Naive B cell (primary cell): ENCODE measurements at regions not wholly inside any gene's neighbourhood (a gene's known extent, or its start where the extent isn't known, plus 50 kb on each side); places are given as distances from the start of the nearest gene placed in this dataset.

Experiments
- ATAC-seq, 2 donors: fragments of 150-1000 bp; cut with Tn5 transposase; 2 replicates each; pipeline ENCODE4 v1.10.0; 2021; ENCODE audit warnings: low read depth in 2 of 2, mild to moderate bottlenecking in 2 of 2, moderate library complexity in 2 of 2
- DNase-seq: peaks from one replicate; pipeline ENCODE4 v3.0.0; 2022
- H3K27ac Mint-ChIP-seq, 6 donors: one replicate each; pipeline ENCODE4 v1.8.0; 2020 to 2022; ENCODE audit warnings: mild to moderate bottlenecking in 6 of 6, mixed read lengths in 6 of 6, moderate library complexity in 5 of 6, inconsistent platforms in 2 of 6
- H3K27me3 Mint-ChIP-seq, 3 donors: one replicate each; pipeline ENCODE4 v1.8.0; 2021 to 2022; ENCODE audit warnings: mixed read lengths in 3 of 3, mild to moderate bottlenecking in 1 of 3
- H3K36me3 Mint-ChIP-seq, 2 donors: one replicate each; pipeline ENCODE4 v1.8.0; 2020 to 2022; ENCODE audit warnings: mixed read lengths in 2 of 2, inconsistent platforms in 1 of 2, mild to moderate bottlenecking in 1 of 2
- H3K4me1 Mint-ChIP-seq, 3 donors: one replicate each; pipeline ENCODE4 v1.8.0; 2020 to 2022; ENCODE audit warnings: mixed read lengths in 3 of 3, inconsistent platforms in 1 of 3, mild to moderate bottlenecking in 1 of 3, moderate library complexity in 1 of 3
- H3K4me3 Mint-ChIP-seq, 8 donors: one replicate each; pipeline ENCODE4 v1.8.0; 2020 to 2022; ENCODE audit warnings: mild to moderate bottlenecking in 8 of 8, mixed read lengths in 8 of 8, moderate library complexity in 8 of 8, inconsistent platforms in 2 of 8
- H3K9me3 Mint-ChIP-seq, 7 donors: one replicate each; pipeline ENCODE4 v1.8.0; 2020 to 2022; ENCODE audit warnings: mixed read lengths in 7 of 7, mild to moderate bottlenecking in 5 of 7, inconsistent platforms in 2 of 7, moderate library complexity in 1 of 7

DNA sequence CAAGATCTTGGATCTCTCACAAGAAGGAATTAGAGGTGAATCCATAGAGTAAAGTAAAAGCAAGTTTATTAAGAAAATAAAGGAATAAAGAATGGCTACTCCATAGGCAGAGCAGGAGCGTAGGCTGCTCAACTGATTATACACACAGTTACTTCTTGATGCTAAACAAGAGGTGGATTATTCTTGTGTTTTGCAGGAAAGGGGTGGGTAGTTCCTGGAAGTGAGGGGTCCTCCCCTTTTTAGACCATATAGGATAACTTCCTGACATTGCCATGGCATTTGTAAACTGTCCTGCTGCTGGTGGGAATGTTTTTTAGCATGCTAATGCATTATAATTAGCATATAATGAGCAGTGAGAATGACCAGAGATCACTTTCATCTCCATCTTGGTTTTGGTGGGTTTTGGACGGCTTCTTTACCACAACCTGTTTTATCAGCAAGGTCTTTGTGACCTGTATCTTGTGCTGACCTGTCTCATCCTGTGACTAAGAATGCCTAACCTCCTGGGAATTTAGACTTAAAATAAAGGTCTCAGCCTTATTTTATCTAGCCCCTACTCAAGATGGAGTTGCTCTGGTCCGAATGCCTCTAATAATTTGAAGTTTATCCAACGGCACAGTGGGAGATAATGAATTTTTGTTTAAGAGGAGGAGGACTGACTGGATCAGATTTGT, 165.7 kb upstream of the DMRT1 start:
- H3K27me3 Mint-ChIP-seq: peaks cover 0 to 8% (median 3%) of the 10 kb centered on the region in 3 donors
- H3K4me1 Mint-ChIP-seq: peaks cover 9 to 11% (median 10%) of the 10 kb centered on the region in 3 donors
- no peak for ATAC-seq
- H3K4me3 Mint-ChIP-seq: no peak overlapping the region
- no peak overlapping the region for H3K27ac Mint-ChIP-seq
- DNase-seq: no peak
- H3K36me3 Mint-ChIP-seq: peaks cover 0 to 4% of the 10 kb centered on the region in 2 donors
- H3K9me3 Mint-ChIP-seq: peaks cover 0 to 6% (median under 1%) of the 10 kb centered on the region in 7 donors

DNA sequence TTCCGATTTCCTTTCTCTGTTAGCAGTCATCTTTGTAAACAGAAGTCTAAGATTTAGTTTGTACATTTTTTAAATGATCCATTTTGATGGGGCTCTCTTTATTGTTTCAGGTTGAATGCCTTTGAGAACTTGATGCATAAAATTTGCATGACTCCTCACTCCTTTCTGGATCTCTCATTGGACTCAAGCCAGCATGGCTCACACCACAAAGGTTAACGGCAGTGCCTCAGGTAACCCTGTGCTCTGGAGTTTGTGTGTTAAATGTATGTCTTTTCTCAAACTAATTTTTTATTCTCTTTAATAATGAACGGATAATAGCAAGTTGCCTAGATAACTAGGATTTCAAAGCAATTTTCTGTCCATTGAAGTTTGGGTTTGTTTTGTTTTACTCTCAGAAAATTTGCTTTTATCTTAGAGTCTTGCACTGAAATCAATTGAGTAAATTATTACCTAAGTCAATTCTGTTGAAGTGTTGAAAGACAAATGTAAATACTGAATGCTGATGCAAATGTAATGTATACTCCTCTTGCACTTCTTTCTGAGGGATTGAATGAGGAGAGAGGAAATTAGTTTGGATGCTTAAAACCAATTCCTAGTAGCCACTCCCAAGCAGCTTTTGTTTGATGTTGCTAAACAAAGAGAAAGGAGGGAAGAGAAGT, 164.6 kb upstream of the DMRT1 start:
- Mint-ChIP-seq H3K36me3 (no peaks in the 10 kb centered on the region), H3K27ac (peak overlapping the region in 1 of 6 donors; percentile 49), H3K9me3 (peaks cover 0 to 1% (median 0%) of the 10 kb centered on the region in 7 donors), H3K4me3 (peak overlapping the region in 6 of 8 donors; percentile 9 to 79 (median 74)), H3K4me1 (peaks cover 9 to 11% (median 10%) of the 10 kb centered on the region in 3 donors), H3K27me3 (peaks cover 0 to 8% (median 0%) of the 10 kb centered on the region in 3 donors)
- ATAC-seq (no peak), DNase-seq (no peak)

DNA sequence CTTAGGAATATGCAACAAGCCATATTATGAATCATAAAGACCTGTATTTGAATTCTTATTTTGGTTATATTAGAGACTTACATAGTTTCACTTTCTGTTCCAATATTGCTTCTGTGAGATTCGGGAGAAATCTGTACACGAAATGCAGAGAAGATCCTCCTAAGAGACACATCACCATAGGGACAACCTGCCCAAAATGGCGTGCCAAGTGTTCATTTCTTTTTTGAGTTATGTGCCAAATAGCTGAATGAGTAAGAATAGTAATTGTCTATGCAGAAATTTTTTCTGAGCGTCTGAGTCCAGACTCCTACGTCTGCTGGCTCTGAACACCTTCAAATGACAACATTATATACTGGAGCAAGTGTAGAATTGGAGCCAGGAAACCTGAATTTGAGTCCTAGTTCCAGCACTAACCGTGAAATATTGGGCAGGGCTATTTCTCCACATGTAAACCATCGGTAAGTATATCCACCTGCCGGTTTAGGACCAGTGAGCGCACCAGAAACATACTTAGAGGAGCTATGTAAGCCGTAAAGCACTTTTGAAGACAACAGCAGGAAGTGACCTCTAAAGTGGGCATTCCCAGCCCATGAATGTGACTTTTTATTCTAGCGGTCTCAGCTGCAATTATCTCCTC, 163.9 kb upstream of the DMRT1 start:
- peaks cover 9 to 11% (median 10%) of the 10 kb centered on the region in 3 donors for H3K4me1 Mint-ChIP-seq
- peak overlapping the region in 3 of 6 donors; percentile 4 to 59 (median 49) for H3K27ac Mint-ChIP-seq
- DNase-seq (no peak), ATAC-seq (no peak)
- H3K9me3 Mint-ChIP-seq: peaks cover 0 to 1% (median 0%) of the 10 kb centered on the region in 7 donors
- H3K36me3 Mint-ChIP-seq: no peaks in the 10 kb centered on the region
- H3K27me3 Mint-ChIP-seq: peaks cover 0 to 8% (median 0%) of the 10 kb centered on the region in 3 donors
- peak overlapping the region; percentile 65 to 86 (median 76) for H3K4me3 Mint-ChIP-seq

DNA sequence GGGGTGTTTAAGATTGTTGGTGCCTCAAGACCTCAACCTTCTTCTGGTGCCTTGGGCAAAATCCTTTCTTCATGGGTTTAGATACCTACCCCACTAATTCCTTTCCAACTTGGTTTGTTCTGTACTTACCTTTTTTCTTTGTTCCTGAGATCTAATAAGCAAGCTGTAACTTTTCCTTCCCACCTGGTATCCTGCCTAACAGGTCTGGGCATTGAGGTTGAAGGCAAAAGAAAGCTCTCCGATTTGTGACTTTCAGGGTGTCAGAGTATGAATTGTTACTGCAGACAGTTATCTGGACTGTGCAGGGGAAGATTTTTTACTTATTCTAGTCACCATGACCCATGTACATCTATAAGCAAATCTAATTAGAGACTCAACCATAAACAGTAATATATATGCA, 162.6 kb upstream of the DMRT1 start:
- Mint-ChIP-seq H3K4me3 (peak overlapping the region in 1 of 8 donors; percentile 6), H3K27me3 (peaks cover 0 to 8% (median 0%) of the 10 kb centered on the region in 3 donors), H3K4me1 (peaks cover 9 to 11% (median 10%) of the 10 kb centered on the region in 3 donors), H3K36me3 (no peaks in the 10 kb centered on the region), H3K9me3 (peaks cover 0 to 1% (median 0%) of the 10 kb centered on the region in 7 donors), H3K27ac (no peak overlapping the region)
- DNase-seq (no peak), ATAC-seq (no peak)

DNA sequence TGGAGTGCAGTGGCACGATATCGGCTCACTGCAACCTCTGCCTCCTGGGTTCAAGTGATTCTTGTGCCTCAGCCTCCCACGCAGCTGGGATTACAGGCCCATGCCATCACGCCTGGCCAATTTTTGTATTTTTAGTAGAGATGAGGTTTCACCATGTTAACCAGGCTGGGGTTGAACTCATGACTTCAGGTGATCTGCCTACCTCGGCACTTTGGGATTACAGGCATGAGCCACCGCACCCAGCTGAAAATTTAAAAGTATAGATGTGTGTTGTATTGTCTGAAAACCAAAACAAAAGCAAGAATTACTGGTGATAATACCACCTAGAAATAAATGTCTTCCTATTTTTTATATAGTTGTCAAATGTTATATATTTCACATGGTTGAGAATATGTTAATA, 162.0 kb upstream of the DMRT1 start:
- H3K4me1 Mint-ChIP-seq: peaks cover 9 to 11% (median 10%) of the 10 kb centered on the region in 3 donors
- ATAC-seq: no peak
- H3K4me3 Mint-ChIP-seq: no peak overlapping the region

DNA sequence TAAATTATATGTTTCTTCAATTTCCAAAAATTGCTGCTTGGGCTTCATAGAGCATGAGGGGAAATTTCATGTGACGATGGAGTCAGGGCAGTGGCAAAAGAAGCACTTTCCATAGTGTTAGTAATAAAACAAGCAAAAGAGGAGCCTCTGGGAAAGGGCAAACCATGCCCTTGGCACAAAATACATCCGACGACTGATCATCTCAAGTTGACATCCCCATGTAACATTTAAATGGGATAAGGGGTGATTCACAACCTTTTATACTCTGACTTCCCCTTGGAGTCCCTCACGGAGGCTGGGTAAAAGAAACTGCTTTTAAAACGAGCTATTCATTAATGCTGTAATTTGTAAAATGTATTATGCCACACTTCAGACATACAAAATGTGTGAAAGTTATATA, 161.4 kb upstream of the DMRT1 start:
- peaks cover 9 to 11% (median 10%) of the 10 kb centered on the region in 3 donors for H3K4me1 Mint-ChIP-seq
- no peak for ATAC-seq

More for the DNA sequence above, 162.0 kb upstream of the DMRT1 start:
- Mint-ChIP-seq H3K27me3 (peaks cover 0 to 8% (median 0%) of the 10 kb centered on the region in 3 donors), H3K36me3 (no peaks in the 10 kb centered on the region), H3K27ac (no peak overlapping the region), H3K9me3 (peaks cover 0 to 1% (median 0%) of the 10 kb centered on the region in 7 donors)
- DNase-seq: no peak

DNA sequence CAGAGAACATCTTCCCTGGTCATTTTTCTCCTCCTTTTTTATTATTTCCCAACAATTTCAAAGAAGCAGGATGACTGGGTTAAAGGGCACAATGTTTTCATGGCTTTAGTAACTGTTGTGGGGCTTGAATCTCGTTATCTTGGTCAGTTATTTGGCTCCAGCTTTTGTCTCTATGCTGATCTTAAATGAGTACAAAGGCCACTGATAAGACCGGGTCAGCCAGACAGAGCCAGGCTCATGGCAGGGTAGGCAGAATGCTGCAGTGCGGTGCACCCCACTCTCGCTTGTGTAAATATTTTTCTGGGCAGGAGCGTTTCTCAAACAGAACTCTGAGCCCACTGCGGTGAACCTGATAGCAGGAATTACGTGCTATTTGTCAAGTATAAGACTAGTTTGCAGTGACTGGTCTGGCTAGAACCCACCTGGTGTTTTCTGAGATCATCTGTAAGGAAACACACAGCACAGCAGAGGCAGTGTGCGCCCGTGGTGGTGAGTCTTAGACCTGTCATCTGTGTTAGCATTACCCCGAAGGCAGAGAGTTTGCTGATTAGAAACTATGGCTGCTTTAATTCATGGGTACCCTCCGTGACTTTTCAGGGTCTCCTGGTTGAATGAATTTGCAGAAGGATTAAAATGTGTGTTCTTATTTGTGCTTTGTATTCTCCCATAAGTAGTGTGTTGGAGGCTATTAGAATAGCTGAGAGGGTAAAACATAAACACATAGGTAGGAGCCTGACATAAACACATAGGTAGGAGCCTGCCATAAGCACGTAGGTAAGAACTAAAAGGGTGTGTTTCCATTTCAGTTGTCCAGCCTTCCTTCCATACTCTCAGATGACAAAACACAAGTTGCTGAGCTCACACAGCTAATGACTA, 158.6 kb upstream of the DMRT1 start:
- DNase-seq (no peak), ATAC-seq (no peak)
- H3K36me3 Mint-ChIP-seq: no peaks in the 10 kb centered on the region
- H3K9me3 Mint-ChIP-seq: peaks cover 0 to 1% (median 0%) of the 10 kb centered on the region in 7 donors
- peaks cover 0 to 9% (median 0%) of the 10 kb centered on the region in 3 donors for H3K27me3 Mint-ChIP-seq
- peaks cover under 1 to 4% (median 2%) of the 10 kb centered on the region in 3 donors for H3K4me1 Mint-ChIP-seq
- H3K27ac Mint-ChIP-seq: peak overlapping the region in 1 of 6 donors; percentile 59
- H3K4me3 Mint-ChIP-seq: no peak overlapping the region

More for the DNA sequence above, 161.4 kb upstream of the DMRT1 start:
- peaks cover 0 to 1% (median 0%) of the 10 kb centered on the region in 7 donors for H3K9me3 Mint-ChIP-seq
- no peak overlapping the region for H3K27ac Mint-ChIP-seq
- H3K27me3 Mint-ChIP-seq: peaks cover 0 to 8% (median 0%) of the 10 kb centered on the region in 3 donors
- no peaks in the 10 kb centered on the region for H3K36me3 Mint-ChIP-seq
- H3K4me3 Mint-ChIP-seq: no peak overlapping the region
- no peak for DNase-seq

DNA sequence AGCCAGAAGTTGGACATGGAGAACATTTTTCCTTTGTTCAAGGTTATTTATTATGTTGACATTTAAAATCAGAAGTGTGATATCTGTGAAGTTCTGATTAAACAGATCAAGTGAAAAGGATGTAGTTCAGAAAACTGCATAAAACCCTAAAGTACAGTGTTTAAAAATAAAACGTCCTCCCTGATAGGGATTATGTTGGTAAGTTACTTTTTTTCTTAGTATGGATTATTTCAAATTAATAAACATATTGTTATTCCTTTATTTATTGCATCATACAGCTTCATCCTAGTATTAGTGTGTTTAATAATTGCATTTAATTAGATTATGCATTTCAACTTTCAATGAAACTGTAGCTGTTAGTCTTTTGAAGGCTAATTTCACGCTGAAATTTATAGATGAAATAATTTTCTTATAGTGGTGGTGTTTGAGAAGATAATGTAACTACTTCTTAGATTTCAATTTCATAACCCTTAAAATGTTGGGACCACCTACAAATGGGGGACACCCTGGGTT, 157.9 kb upstream of the DMRT1 start:
- Mint-ChIP-seq H3K36me3 (no peaks in the 10 kb centered on the region), H3K4me1 (peaks cover 7 to 9% (median 7%) of the 10 kb centered on the region in 3 donors), H3K9me3 (peaks cover 0 to 1% (median 0%) of the 10 kb centered on the region in 7 donors), H3K27me3 (peaks cover 0 to 9% (median 0%) of the 10 kb centered on the region in 3 donors), H3K4me3 (no peak overlapping the region), H3K27ac (no peak overlapping the region)
- ATAC-seq (no peak), DNase-seq (no peak)

DNA sequence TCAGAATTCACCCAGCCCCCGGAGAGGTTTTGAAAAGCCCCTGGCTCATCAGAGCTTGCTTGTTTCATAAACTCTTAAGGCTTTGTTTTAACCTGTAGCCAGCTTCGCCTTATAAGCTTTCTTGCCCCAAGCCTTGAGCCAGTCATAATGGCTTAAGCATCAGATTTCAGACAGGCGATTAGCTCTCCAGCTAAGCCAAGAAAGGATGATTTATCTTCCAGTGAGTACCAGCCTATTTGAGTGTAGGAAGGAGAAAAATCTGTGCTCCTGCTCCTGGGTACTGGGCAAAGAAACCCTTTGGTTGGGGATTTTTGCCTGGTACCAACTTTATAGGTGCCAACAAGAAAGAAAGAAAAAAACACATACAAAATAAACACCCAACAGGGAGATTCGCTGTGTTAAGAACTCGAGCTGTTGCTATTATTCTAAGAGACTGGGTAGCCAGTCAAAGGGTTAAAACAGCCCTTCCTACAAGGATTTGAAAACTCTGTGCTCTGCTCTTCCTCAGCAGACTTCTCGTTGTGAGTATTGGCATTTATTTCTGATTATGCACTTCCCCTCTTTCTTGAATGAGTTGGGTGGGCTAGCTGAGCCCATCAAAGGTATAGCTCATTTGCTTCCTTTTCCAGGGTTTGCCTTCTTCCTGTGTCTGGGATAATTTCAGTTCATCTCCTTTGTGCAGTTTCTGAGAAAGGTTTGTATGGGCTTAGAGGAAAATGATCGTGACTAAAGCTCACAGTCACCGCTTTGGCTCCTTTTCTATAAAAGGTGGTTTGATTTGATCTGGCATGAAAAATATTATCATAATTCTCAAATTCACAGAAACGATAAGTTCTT, 157.2 kb upstream of the DMRT1 start:
- Mint-ChIP-seq H3K9me3 (peaks cover 0 to 1% (median 0%) of the 10 kb centered on the region in 7 donors), H3K36me3 (no peaks in the 10 kb centered on the region), H3K4me1 (peaks cover 7 to 13% (median 8%) of the 10 kb centered on the region in 3 donors), H3K27ac (no peak overlapping the region), H3K27me3 (peaks cover 0 to 5% (median 0%) of the 10 kb centered on the region in 3 donors), H3K4me3 (no peak overlapping the region)
- no peak for DNase-seq
- no peak for ATAC-seq

DNA sequence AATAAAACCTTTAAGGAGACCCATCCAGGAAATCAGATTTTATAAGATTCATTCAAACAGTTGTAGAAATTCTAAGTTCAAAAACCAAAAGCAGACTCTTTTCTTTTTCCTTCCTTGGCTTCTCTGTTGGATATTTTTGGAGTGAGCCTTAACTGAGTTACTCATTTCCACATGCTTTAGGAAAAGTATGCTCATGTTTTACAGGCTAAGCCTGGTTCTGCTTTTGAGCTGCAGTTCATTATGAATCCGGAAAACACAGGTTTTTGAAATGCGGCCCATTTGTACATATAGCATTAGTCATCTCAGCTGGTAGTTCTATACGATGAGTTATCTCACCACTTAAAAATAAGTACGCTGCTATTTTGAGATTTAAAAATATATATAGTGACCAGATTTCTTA, 156.6 kb upstream of the DMRT1 start:
- H3K4me3 Mint-ChIP-seq: no peak overlapping the region
- peaks cover 0 to 5% (median 0%) of the 10 kb centered on the region in 3 donors for H3K27me3 Mint-ChIP-seq
- no peaks in the 10 kb centered on the region for H3K36me3 Mint-ChIP-seq
- no peak overlapping the region for H3K27ac Mint-ChIP-seq
- no peak for DNase-seq
- ATAC-seq: no peak
- H3K9me3 Mint-ChIP-seq: peaks cover 0 to 1% (median 0%) of the 10 kb centered on the region in 7 donors
- H3K4me1 Mint-ChIP-seq: peaks cover 7 to 17% (median 13%) of the 10 kb centered on the region in 3 donors

DNA sequence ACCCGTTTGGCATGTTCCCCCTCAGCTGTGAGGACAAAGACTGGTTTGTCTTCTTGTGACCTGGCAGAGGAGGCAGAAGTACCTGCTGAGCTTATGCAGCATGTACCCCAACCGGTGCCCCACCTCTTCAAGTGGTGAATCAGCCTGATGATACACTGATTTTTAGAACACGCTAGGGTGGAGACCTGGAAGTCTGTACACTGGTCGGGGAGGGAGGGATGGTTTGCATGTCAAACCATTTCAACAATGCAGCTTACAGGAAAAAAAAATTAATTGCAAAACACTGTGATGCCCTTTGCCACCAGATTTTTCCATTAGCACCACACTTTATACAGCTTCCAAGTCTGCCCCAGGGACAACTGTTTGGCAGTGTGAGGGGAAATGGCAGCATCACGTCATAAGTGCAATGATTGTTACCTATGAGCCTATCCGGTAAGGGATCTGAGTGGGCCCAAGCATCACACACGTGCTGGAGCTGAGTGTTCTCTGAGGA, 155.1 kb upstream of the DMRT1 start:
- ATAC-seq: no peak

More for the DNA sequence above, 155.1 kb upstream of the DMRT1 start:
- no peaks in the 10 kb centered on the region for H3K36me3 Mint-ChIP-seq
- DNase-seq: no peak
- H3K9me3 Mint-ChIP-seq: no peaks in the 10 kb centered on the region
- H3K27me3 Mint-ChIP-seq: peaks cover 0 to 5% (median 0%) of the 10 kb centered on the region in 3 donors
- H3K4me3 Mint-ChIP-seq: no peak overlapping the region
- H3K4me1 Mint-ChIP-seq: peaks cover 7 to 17% (median 13%) of the 10 kb centered on the region in 3 donors
- H3K27ac Mint-ChIP-seq: peak overlapping the region in 1 of 6 donors; percentile 23
